OCI-LY1 (cell line): ENCODE measurements at regions not wholly inside any gene's neighbourhood (a gene's known extent, or its start where the extent isn't known, plus 50 kb on each side); places are given as distances from the start of the nearest gene placed in this dataset.
"Not testable (repeated sequence)": the region's sequence is repeated elsewhere in the genome, so short reads cannot be mapped to it uniquely, and the experiment has no call there.

Source experiments
- CTCF ChIP-seq: fragments of 200-600 bp; sonication (generic), shearing (Covaris generic); IDR thresholded peaks from 2 replicates; pipeline ENCODE4 v1.5.1; 2017; ENCODE audit warnings: mild to moderate bottlenecking, antibody characterized with exemption, low read length, moderate library complexity, mixed read lengths
- EZH2 ChIP-seq: fragments of 200-600 bp; sonication (generic), shearing (Covaris generic); IDR thresholded peaks from 2 replicates; pipeline ENCODE4 v1.8.0; 2017; ENCODE audit warnings: borderline replicate concordance, mixed run types, mild to moderate bottlenecking, antibody characterized with exemption, low read length, moderate library complexity, mixed read lengths

- not testable (repeated sequence) for TF ChIP-seq CTCF, EZH2
Observed at GRCh38 chr16:29176822-29177202, 192.0 kb downstream of the LAT start.
